Ishikawa (cell line): ENCODE measurements at regions not wholly inside any gene's neighbourhood (a gene's known extent, or its start where the extent isn't known, plus 50 kb on each side); places are given as distances from the start of the nearest gene placed in this dataset.

ENCODE experiments used
- NFIC ChIP-seq: IDR thresholded peaks from 2 replicates; pipeline ENCODE4 v1.6.1; 2012
- TAF1 ChIP-seq: IDR thresholded peaks from 2 replicates; pipeline ENCODE4 v1.6.1; 2012; ENCODE audit warnings: low read depth, mild to moderate bottlenecking
- TCF12 ChIP-seq: IDR thresholded peaks from 2 replicates; pipeline ENCODE4 v1.6.1; 2012; ENCODE audit warnings: low read depth
- TF ChIP-seq, protein P1 (sequence below): IDR thresholded peaks from 2 replicates; pipeline ENCODE4 v1.6.1; 2012; ENCODE audit warnings: low read depth, mild to moderate bottlenecking

DNA sequence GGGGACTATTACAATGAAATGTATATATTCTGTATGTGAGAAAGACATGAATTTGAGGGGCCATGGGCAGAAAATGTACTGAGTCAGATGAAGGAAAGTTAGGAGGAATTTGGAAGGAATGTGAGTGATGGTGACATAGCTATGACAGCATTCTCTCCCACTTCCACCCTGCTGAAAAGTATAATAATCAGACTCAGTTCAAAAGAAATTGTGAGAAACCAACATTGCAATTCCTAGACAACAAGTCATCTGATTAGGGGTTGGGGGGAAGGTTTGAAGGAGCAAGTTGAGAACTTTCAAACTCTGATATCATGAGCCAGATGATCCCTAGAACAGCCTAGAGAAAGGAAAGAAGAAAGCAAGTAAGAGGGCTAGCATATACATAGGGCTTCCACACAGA lies 370.6 kb downstream of the DMRTA1 start:
- no peak for TF ChIP-seq NFIC
- TF ChIP-seq, protein P1, sequence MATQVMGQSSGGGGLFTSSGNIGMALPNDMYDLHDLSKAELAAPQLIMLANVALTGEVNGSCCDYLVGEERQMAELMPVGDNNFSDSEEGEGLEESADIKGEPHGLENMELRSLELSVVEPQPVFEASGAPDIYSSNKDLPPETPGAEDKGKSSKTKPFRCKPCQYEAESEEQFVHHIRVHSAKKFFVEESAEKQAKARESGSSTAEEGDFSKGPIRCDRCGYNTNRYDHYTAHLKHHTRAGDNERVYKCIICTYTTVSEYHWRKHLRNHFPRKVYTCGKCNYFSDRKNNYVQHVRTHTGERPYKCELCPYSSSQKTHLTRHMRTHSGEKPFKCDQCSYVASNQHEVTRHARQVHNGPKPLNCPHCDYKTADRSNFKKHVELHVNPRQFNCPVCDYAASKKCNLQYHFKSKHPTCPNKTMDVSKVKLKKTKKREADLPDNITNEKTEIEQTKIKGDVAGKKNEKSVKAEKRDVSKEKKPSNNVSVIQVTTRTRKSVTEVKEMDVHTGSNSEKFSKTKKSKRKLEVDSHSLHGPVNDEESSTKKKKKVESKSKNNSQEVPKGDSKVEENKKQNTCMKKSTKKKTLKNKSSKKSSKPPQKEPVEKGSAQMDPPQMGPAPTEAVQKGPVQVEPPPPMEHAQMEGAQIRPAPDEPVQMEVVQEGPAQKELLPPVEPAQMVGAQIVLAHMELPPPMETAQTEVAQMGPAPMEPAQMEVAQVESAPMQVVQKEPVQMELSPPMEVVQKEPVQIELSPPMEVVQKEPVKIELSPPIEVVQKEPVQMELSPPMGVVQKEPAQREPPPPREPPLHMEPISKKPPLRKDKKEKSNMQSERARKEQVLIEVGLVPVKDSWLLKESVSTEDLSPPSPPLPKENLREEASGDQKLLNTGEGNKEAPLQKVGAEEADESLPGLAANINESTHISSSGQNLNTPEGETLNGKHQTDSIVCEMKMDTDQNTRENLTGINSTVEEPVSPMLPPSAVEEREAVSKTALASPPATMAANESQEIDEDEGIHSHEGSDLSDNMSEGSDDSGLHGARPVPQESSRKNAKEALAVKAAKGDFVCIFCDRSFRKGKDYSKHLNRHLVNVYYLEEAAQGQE: no peak
- no peak for TF ChIP-seq TAF1
- no peak for TF ChIP-seq TCF12
